ENCODE measurements at regions not wholly inside any gene's neighbourhood (a gene's known extent, or its start where the extent isn't known, plus 50 kb on each side); places are given as distances from the start of the nearest gene placed in this dataset.
A peak's percentile ranks its signal among the peaks of the same experiment; 100 is the strongest.

- DNase-seq, result no peak
Measured at GRCh38 chr2:59082657-59083056, 841.5 kb upstream of the FANCL start.

- DNase-seq, result no peak
Measured at GRCh38 chr2:59080451-59081181, 839.5 kb upstream of the FANCL start.

GRCh38 chr2:59077981-59078531 lies 836.9 kb upstream of the FANCL start:
- no peak for DNase-seq

GRCh38 chr2:59077026-59077725 lies 836.1 kb upstream of the FANCL start:
- DNase-seq, result no peak

GRCh38 chr2:59076079-59076619 lies 835.0 kb upstream of the FANCL start:
- DNase-seq, result no peak

GRCh38 chr2:59074071-59074470 lies 832.9 kb upstream of the FANCL start:
- no peak for DNase-seq

- no peak for DNase-seq
Measured at GRCh38 chr2:59073286-59073685, 832.2 kb upstream of the FANCL start.

- no peak for DNase-seq
Measured at GRCh38 chr2:59068255-59068654, 827.1 kb upstream of the FANCL start.

GRCh38 chr2:59066787-59067399 lies 825.8 kb upstream of the FANCL start:
- DNase-seq, result no peak

GRCh38 chr2:59047373-59047995 lies 806.4 kb upstream of the FANCL start:
- DNase-seq, result no peak

- DNase-seq, result no peak
Measured at GRCh38 chr2:59046401-59047372, 805.6 kb upstream of the FANCL start.

- DNase-seq, result no peak
Measured at GRCh38 chr2:59044736-59045135, 803.6 kb upstream of the FANCL start.

GRCh38 chr2:59041139-59041538 lies 800.0 kb upstream of the FANCL start:
- no peak for DNase-seq

- DNase-seq, result no peak
Measured at GRCh38 chr2:59034837-59035236, 793.7 kb upstream of the FANCL start.

- no peak for DNase-seq
Measured at GRCh38 chr2:59034106-59034505, 793.0 kb upstream of the FANCL start.

GRCh38 chr2:59033661-59034060 lies 792.5 kb upstream of the FANCL start:
- no peak for DNase-seq

- DNase-seq, result peak; percentile 56
Measured at GRCh38 chr2:59032499-59032898, 791.4 kb upstream of the FANCL start.

GRCh38 chr2:59029058-59029457 lies 787.9 kb upstream of the FANCL start:
- DNase-seq, result no peak

GRCh38 chr2:59027320-59027719 lies 786.2 kb upstream of the FANCL start:
- DNase-seq, result no peak

- peak; percentile 5 for DNase-seq
Measured at GRCh38 chr2:59025157-59025757, 784.1 kb upstream of the FANCL start.

- DNase-seq, result no peak
Measured at GRCh38 chr2:59021786-59022185, 780.7 kb upstream of the FANCL start.

Measured in NCI-H510A treated with DMSO at 0.1 percent for 48 hours (cell line).